ENCODE measurements at regions not wholly inside any gene's neighbourhood (a gene's known extent, or its start where the extent isn't known, plus 50 kb on each side); places are given as distances from the start of the nearest gene placed in this dataset.

DNA sequence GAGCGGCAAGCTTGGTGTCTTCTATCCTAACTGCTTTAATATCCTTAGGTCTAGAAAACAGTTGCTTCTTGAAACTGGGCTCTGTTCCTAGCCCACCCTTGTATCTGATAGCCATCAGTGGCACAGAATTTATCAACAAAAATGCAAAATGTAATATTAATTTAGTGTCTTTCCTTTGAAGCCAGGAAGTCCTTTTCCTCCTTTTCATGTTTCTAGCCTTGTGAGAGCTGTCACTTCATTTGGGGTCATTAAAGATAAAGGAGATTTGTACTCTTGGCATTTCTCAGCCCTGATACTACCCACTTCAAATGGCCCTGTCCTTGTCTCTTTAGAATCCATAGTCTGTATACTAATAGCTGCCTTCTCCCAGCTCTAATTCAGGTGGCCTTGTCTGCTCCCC is 111.0 kb downstream of the GAS1 start:
- ATAC-seq (ENCODE audit: low FRiP score) (no peak), DNase-seq (ENCODE audit: low spot score) (no peak)
- TF ChIP-seq, protein P1, sequence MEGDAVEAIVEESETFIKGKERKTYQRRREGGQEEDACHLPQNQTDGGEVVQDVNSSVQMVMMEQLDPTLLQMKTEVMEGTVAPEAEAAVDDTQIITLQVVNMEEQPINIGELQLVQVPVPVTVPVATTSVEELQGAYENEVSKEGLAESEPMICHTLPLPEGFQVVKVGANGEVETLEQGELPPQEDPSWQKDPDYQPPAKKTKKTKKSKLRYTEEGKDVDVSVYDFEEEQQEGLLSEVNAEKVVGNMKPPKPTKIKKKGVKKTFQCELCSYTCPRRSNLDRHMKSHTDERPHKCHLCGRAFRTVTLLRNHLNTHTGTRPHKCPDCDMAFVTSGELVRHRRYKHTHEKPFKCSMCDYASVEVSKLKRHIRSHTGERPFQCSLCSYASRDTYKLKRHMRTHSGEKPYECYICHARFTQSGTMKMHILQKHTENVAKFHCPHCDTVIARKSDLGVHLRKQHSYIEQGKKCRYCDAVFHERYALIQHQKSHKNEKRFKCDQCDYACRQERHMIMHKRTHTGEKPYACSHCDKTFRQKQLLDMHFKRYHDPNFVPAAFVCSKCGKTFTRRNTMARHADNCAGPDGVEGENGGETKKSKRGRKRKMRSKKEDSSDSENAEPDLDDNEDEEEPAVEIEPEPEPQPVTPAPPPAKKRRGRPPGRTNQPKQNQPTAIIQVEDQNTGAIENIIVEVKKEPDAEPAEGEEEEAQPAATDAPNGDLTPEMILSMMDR (IDR thresholded peaks at IDR 0.05): no peak

- DNase-seq (ENCODE audit: low spot score) (no peak), ATAC-seq (ENCODE audit: low FRiP score) (no peak)
- TF ChIP-seq, protein P1 (IDR thresholded peaks at IDR 0.05): no peak
These were observed 117.0 kb downstream of the GAS1 start for GRCh38 chr9:86830356-86830755.

GRCh38 chr9:86829496-86830046 is 117.7 kb downstream of the GAS1 start:
- no peak for DNase-seq (ENCODE audit: low spot score)
- TF ChIP-seq, protein P1 (IDR thresholded peaks at IDR 0.05): no peak
- ATAC-seq (ENCODE audit: low FRiP score): no peak

- DNase-seq (ENCODE audit: low spot score) (no peak), ATAC-seq (ENCODE audit: low FRiP score) (no peak)
- TF ChIP-seq, protein P1 (IDR thresholded peaks at IDR 0.05): no peak
These were observed 118.7 kb downstream of the GAS1 start for GRCh38 chr9:86828631-86829030.

- DNase-seq (ENCODE audit: low spot score): no peak
These were observed 119.4 kb downstream of the GAS1 start for GRCh38 chr9:86827893-86828292.

GRCh38 chr9:86825299-86825698 is 122.0 kb downstream of the GAS1 start:
- ATAC-seq (ENCODE audit: low FRiP score): no peak
- DNase-seq (ENCODE audit: low spot score): no peak
- TF ChIP-seq, protein P1 (IDR thresholded peaks at IDR 0.05): no peak

More at GRCh38 chr9:86827893-86828292, 119.4 kb downstream of the GAS1 start:
- TF ChIP-seq, protein P1 (IDR thresholded peaks at IDR 0.05): no peak
- ATAC-seq (ENCODE audit: low FRiP score): no peak

- TF ChIP-seq, protein P1 (IDR thresholded peaks at IDR 0.05): no peak
- ATAC-seq (ENCODE audit: low FRiP score) (peak; percentile 80), DNase-seq (ENCODE audit: low spot score) (no peak)
These were observed 125.1 kb downstream of the GAS1 start for GRCh38 chr9:86822006-86822801.
